Panc1 (cell line): ENCODE measurements at regions not wholly inside any gene's neighbourhood (a gene's known extent, or its start where the extent isn't known, plus 50 kb on each side); places are given as distances from the start of the nearest gene placed in this dataset.

Source experiments
- POLR2AphosphoS5 ChIP-seq: IDR thresholded peaks from 2 replicates; pipeline ENCODE4 v1.6.1; 2012; ENCODE audit warnings: mild to moderate bottlenecking, low read depth, low read length, moderate library complexity
- REST ChIP-seq, 2 experiments: IDR thresholded peaks; 2 replicates each; pipeline ENCODE4 v1.6.1; 2011 to 2012; ENCODE audit warnings: low read depth in 2 of 2, control low read depth in 1 of 2, low read length in 1 of 2, mild to moderate bottlenecking in 1 of 2, moderate library complexity in 1 of 2; ENCODE audit not compliant: insufficient read depth in 1 of 2
- SIN3A ChIP-seq: IDR thresholded peaks from 2 replicates; pipeline ENCODE4 v1.6.1; 2012; ENCODE audit warnings: low read depth, mild to moderate bottlenecking, low read length, moderate library complexity, borderline replicate concordance; ENCODE audit not compliant: insufficient read depth
- TF ChIP-seq, protein P1 (sequence below): fragments of 450-650 bp; IDR thresholded peaks from 2 replicates; pipeline ENCODE4 v1.5.1; 2017; ENCODE audit warnings: mild to moderate bottlenecking

- TF ChIP-seq, protein P1, sequence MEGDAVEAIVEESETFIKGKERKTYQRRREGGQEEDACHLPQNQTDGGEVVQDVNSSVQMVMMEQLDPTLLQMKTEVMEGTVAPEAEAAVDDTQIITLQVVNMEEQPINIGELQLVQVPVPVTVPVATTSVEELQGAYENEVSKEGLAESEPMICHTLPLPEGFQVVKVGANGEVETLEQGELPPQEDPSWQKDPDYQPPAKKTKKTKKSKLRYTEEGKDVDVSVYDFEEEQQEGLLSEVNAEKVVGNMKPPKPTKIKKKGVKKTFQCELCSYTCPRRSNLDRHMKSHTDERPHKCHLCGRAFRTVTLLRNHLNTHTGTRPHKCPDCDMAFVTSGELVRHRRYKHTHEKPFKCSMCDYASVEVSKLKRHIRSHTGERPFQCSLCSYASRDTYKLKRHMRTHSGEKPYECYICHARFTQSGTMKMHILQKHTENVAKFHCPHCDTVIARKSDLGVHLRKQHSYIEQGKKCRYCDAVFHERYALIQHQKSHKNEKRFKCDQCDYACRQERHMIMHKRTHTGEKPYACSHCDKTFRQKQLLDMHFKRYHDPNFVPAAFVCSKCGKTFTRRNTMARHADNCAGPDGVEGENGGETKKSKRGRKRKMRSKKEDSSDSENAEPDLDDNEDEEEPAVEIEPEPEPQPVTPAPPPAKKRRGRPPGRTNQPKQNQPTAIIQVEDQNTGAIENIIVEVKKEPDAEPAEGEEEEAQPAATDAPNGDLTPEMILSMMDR = no peak
- TF ChIP-seq POLR2AphosphoS5 = no peak
- TF ChIP-seq REST (IDR thresholded peaks at IDR 0.05; ENCODE audit: insufficient read depth in 1 of 2, low read depth in 2 of 2, low read length in 1 of 2) = no peak
- TF ChIP-seq SIN3A = no peak
Observed at GRCh38 chr9:107591781-107592180, 102.2 kb upstream of the KLF4 start.
